Nephron (organoid): ENCODE measurements at regions not wholly inside any gene's neighbourhood (a gene's known extent, or its start where the extent isn't known, plus 50 kb on each side); places are given as distances from the start of the nearest gene placed in this dataset.
"Not testable (repeated sequence)": the region's sequence is repeated elsewhere in the genome, so short reads cannot be mapped to it uniquely, and the experiment has no call there.

ENCODE experiments used
- H3K27ac Mint-ChIP-seq, 3 experiments: 2 replicates each; pipeline ENCODE4 v1.8.0; 2020; ENCODE audit warnings: mixed read lengths in 3 of 3, mild to moderate bottlenecking in 2 of 3, moderate library complexity in 1 of 3
- H3K27me3 Mint-ChIP-seq: 2 replicates; pipeline ENCODE4 v1.8.0; 2021; ENCODE audit warnings: low read depth, mild to moderate bottlenecking, moderate library complexity, mixed read lengths
- H3K36me3 Mint-ChIP-seq: 2 replicates; pipeline ENCODE4 v1.8.0; 2020; ENCODE audit warnings: low read depth, mixed read lengths
- H3K4me1 Mint-ChIP-seq: 2 replicates; pipeline ENCODE4 v1.8.0; 2020; ENCODE audit warnings: mixed read lengths
- H3K4me3 Mint-ChIP-seq, 3 experiments: 2 replicates each; pipeline ENCODE4 v1.8.0; 2020; ENCODE audit warnings: mild to moderate bottlenecking in 3 of 3, mixed read lengths in 3 of 3, moderate library complexity in 2 of 3
- H3K9me3 Mint-ChIP-seq: 2 replicates; pipeline ENCODE4 v1.8.0; 2020; ENCODE audit warnings: mixed read lengths

- peak overlapping the region; percentile 59 to 66 (median 64) for H3K4me3 Mint-ChIP-seq
- not testable (repeated sequence) for H3K9me3 Mint-ChIP-seq, H3K4me1 Mint-ChIP-seq, H3K36me3 Mint-ChIP-seq, H3K27me3 Mint-ChIP-seq, H3K27ac Mint-ChIP-seq
These were observed 140.7 kb downstream of the SPATA31A7 start for GRCh38 chr9:61330342-61331092.

- not testable (repeated sequence) for H3K4me1 Mint-ChIP-seq, H3K9me3 Mint-ChIP-seq, H3K36me3 Mint-ChIP-seq, H3K27ac Mint-ChIP-seq, H3K27me3 Mint-ChIP-seq, H3K4me3 Mint-ChIP-seq
These were observed 167.1 kb downstream of the SPATA31A7 start for GRCh38 chr9:61356936-61357335.

GRCh38 chr9:61374390-61374789 lies 184.6 kb downstream of the SPATA31A7 start:
- H3K4me1 Mint-ChIP-seq, H3K27ac Mint-ChIP-seq, H3K36me3 Mint-ChIP-seq, H3K9me3 Mint-ChIP-seq, H3K27me3 Mint-ChIP-seq, H3K4me3 Mint-ChIP-seq: not testable (repeated sequence)

- H3K4me3 Mint-ChIP-seq, H3K36me3 Mint-ChIP-seq, H3K27me3 Mint-ChIP-seq, H3K4me1 Mint-ChIP-seq, H3K27ac Mint-ChIP-seq, H3K9me3 Mint-ChIP-seq: not testable (repeated sequence)
These were observed 186.3 kb downstream of the SPATA31A7 start for GRCh38 chr9:61376159-61376558.

- H3K36me3 Mint-ChIP-seq, H3K27me3 Mint-ChIP-seq, H3K27ac Mint-ChIP-seq, H3K4me1 Mint-ChIP-seq, H3K9me3 Mint-ChIP-seq, H3K4me3 Mint-ChIP-seq: not testable (repeated sequence)
These were observed 196.4 kb downstream of the SPATA31A7 start for GRCh38 chr9:61386035-61386815.

GRCh38 chr9:61386816-61387102 lies 196.9 kb downstream of the SPATA31A7 start:
- H3K4me3 Mint-ChIP-seq, H3K27ac Mint-ChIP-seq, H3K9me3 Mint-ChIP-seq, H3K36me3 Mint-ChIP-seq, H3K4me1 Mint-ChIP-seq, H3K27me3 Mint-ChIP-seq: not testable (repeated sequence)

GRCh38 chr9:61402692-61403091 lies 212.9 kb downstream of the SPATA31A7 start:
- H3K36me3 Mint-ChIP-seq, H3K27me3 Mint-ChIP-seq, H3K4me3 Mint-ChIP-seq, H3K4me1 Mint-ChIP-seq, H3K27ac Mint-ChIP-seq, H3K9me3 Mint-ChIP-seq: not testable (repeated sequence)

- not testable (repeated sequence) for H3K4me1 Mint-ChIP-seq, H3K27me3 Mint-ChIP-seq, H3K4me3 Mint-ChIP-seq, H3K27ac Mint-ChIP-seq, H3K9me3 Mint-ChIP-seq, H3K36me3 Mint-ChIP-seq
These were observed 222.2 kb downstream of the SPATA31A7 start for GRCh38 chr9:61411933-61412605.

- H3K4me3 Mint-ChIP-seq, H3K9me3 Mint-ChIP-seq, H3K4me1 Mint-ChIP-seq, H3K27ac Mint-ChIP-seq, H3K27me3 Mint-ChIP-seq, H3K36me3 Mint-ChIP-seq: not testable (repeated sequence)
These were observed 222.9 kb downstream of the SPATA31A7 start for GRCh38 chr9:61412738-61413137.

- not testable (repeated sequence) for H3K27me3 Mint-ChIP-seq, H3K4me3 Mint-ChIP-seq, H3K4me1 Mint-ChIP-seq, H3K36me3 Mint-ChIP-seq, H3K9me3 Mint-ChIP-seq, H3K27ac Mint-ChIP-seq
These were observed 228.3 kb downstream of the SPATA31A7 start for GRCh38 chr9:61418174-61418573.

GRCh38 chr9:61420267-61420958 lies 230.6 kb downstream of the SPATA31A7 start:
- H3K36me3 Mint-ChIP-seq, H3K27me3 Mint-ChIP-seq, H3K9me3 Mint-ChIP-seq, H3K27ac Mint-ChIP-seq, H3K4me1 Mint-ChIP-seq, H3K4me3 Mint-ChIP-seq: not testable (repeated sequence)

GRCh38 chr9:61447189-61447588 lies 257.4 kb downstream of the SPATA31A7 start:
- not testable (repeated sequence) for H3K4me3 Mint-ChIP-seq, H3K27ac Mint-ChIP-seq, H3K27me3 Mint-ChIP-seq, H3K4me1 Mint-ChIP-seq, H3K36me3 Mint-ChIP-seq, H3K9me3 Mint-ChIP-seq

GRCh38 chr9:61460860-61461259 lies 271.0 kb downstream of the SPATA31A7 start:
- not testable (repeated sequence) for H3K9me3 Mint-ChIP-seq, H3K4me3 Mint-ChIP-seq, H3K4me1 Mint-ChIP-seq, H3K36me3 Mint-ChIP-seq, H3K27me3 Mint-ChIP-seq, H3K27ac Mint-ChIP-seq
